Choroid plexus epithelial cell (primary cell): ENCODE measurements at regions not wholly inside any gene's neighbourhood (a gene's known extent, or its start where the extent isn't known, plus 50 kb on each side); places are given as distances from the start of the nearest gene placed in this dataset.

Experiments used
- DNase-seq: peaks from one replicate; pipeline ENCODE4 v3.0.0-alpha.2; 2010; ENCODE audit warnings: low read depth
- H3K4me3 ChIP-seq: 2 replicates; pipeline ENCODE4 v1.5.1; 2011; ENCODE audit warnings: low read depth, mild to moderate bottlenecking, control low read depth, low read length, moderate library complexity
- TF ChIP-seq, protein P1 (sequence below): conservative IDR thresholded peaks from 2 replicates; pipeline ENCODE4 v1.5.1; 2011; ENCODE audit warnings: low read depth, mild to moderate bottlenecking, control low read depth, inconsistent platforms, low read length, moderate library complexity

GRCh38 chr15:62897634-62898033 lies 144.9 kb upstream of the TPM1 start:
- no peak for DNase-seq
- TF ChIP-seq, protein P1, sequence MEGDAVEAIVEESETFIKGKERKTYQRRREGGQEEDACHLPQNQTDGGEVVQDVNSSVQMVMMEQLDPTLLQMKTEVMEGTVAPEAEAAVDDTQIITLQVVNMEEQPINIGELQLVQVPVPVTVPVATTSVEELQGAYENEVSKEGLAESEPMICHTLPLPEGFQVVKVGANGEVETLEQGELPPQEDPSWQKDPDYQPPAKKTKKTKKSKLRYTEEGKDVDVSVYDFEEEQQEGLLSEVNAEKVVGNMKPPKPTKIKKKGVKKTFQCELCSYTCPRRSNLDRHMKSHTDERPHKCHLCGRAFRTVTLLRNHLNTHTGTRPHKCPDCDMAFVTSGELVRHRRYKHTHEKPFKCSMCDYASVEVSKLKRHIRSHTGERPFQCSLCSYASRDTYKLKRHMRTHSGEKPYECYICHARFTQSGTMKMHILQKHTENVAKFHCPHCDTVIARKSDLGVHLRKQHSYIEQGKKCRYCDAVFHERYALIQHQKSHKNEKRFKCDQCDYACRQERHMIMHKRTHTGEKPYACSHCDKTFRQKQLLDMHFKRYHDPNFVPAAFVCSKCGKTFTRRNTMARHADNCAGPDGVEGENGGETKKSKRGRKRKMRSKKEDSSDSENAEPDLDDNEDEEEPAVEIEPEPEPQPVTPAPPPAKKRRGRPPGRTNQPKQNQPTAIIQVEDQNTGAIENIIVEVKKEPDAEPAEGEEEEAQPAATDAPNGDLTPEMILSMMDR = no peak
- no peak overlapping the region for H3K4me3 ChIP-seq

DNA sequence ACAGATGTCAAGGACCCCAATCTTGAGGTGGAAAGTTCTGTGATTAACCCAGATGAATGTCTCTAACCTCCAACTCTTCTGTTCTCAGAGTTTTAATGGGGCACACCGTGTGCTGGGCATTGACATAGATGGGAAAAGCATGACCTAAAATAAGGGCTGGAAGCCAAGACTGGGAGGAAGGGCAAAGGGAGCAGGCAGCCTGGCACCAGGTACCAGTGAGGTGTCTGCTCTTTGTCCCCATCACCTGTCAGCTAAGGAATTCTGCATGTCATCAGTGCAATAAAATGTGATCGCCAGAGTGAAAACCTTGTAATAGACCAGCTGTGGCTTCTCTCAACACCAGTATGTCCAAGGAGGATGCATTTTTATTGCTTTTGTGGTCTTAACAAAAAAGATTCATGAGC lies 143.5 kb upstream of the TPM1 start:
- TF ChIP-seq, protein P1 = no peak
- no peak for DNase-seq
- H3K4me3 ChIP-seq = no peak overlapping the region

- H3K4me3 ChIP-seq = no peak overlapping the region
- TF ChIP-seq, protein P1 = no peak
- DNase-seq = no peak
Observed at GRCh38 chr15:62900071-62900802, 142.3 kb upstream of the TPM1 start.

DNA sequence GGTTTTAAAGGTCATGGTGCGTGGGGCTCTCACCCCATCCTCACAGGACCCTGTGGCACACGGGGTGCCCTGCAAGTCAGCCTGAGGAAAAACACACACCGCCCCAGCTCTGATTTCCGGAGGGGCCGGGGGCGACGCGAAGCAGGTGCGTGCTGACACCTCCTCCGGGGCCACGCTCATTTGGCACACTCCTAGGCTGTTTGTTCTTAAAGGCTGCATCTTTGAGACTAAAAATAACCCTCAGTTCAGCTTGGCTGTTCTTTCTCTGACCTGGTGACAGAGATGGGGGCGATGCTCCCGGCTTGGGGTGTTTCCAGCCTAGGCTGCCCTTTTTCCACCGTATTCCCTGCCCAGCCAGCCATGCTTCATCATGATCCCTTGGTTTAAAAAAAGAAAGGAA lies 141.5 kb upstream of the TPM1 start:
- no peak for DNase-seq
- no peak overlapping the region for H3K4me3 ChIP-seq
- TF ChIP-seq, protein P1 = no peak

DNA sequence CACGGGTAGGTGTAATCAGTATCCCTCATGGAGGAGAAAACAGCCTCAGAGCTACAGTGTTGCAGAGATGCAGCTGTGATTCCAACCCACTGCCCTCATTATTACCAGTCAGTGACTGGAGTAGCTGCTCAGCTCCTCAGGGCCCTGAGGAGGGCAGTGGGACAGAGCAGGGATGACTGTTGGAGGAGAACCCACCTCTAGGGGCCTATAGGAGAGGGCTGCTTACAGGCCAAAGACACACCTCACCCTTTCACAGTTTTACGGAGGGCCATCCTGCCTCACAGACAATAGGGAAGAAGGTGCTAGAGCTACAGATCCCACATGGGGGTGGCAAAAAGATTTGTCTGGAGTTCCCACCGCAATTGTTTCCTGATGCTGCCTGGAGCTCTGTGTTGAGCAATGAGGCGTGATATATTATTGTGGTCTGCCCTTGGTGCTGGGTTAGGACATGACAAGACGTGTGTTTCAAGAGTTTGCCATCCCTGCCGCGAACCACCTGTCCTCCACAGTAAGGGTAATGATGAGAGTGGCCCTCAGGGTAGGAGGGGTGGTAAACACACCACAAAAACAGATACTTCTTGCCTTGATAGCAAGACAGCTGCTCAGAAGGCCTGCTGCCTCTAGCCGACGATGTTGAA lies 140.5 kb upstream of the TPM1 start:
- no peak overlapping the region for H3K4me3 ChIP-seq
- DNase-seq = no peak
- TF ChIP-seq, protein P1 = no peak

GRCh38 chr15:62902821-62903220 lies 139.7 kb upstream of the TPM1 start:
- DNase-seq = no peak
- TF ChIP-seq, protein P1 = no peak
- H3K4me3 ChIP-seq = no peak overlapping the region

- DNase-seq = no peak
- no peak overlapping the region for H3K4me3 ChIP-seq
- TF ChIP-seq, protein P1 = no peak
Observed at GRCh38 chr15:62903437-62903836, 139.1 kb upstream of the TPM1 start.
